A673 (cell line): ENCODE measurements at regions not wholly inside any gene's neighbourhood (a gene's known extent, or its start where the extent isn't known, plus 50 kb on each side); places are given as distances from the start of the nearest gene placed in this dataset.
A peak's percentile ranks its signal among the peaks of the same experiment; 100 is the strongest.

Experiments used
- BruUV-seq: library from RNA; stranded (reverse); fragments of 400-500 nt; replicated peaks from 2 replicates; lab custom pipeline; 2021; lab: Mats Ljungman, UMichigan
- CTCF ChIA-PET: fragments of 300-600 bp; sonication (Branson Sonifier 250); formaldehyde crosslinking; loops from one replicate; lab custom pipeline; 2022; ENCODE audit warnings: antibody characterized with exemption; lab: Charles Lee
- POLR2A ChIA-PET: fragments of 300-600 bp; sonication (Branson Sonifier 250); formaldehyde crosslinking; loops from one replicate; lab custom pipeline; 2022; ENCODE audit warnings: antibody characterized with exemption; ENCODE audit not compliant: low non-redundant PET; lab: Charles Lee
- DNase-seq: peaks from one replicate; pipeline ENCODE4 v3.0.0-alpha.2; 2015; ENCODE audit warnings: low spot score
- H3K27ac ChIP-seq: fragments of 200-600 bp; sonication (generic); 2 replicates; pipeline ENCODE4 v1.5.1; 2016; ENCODE audit warnings: mixed run types, low read depth, mild to moderate bottlenecking, mixed read lengths, antibody characterized with exemption, low read length; ENCODE audit not compliant: poor library complexity, severe bottlenecking
- H3K27me3 ChIP-seq: fragments of 200-600 bp; sonication (generic); replicated peaks from 2 replicates; pipeline ENCODE4 v1.6.1; 2017; ENCODE audit warnings: mixed run types, low read depth, mild to moderate bottlenecking, mixed read lengths, antibody characterized with exemption, low read length; ENCODE audit not compliant: insufficient read depth, poor library complexity
- H3K36me3 ChIP-seq: fragments of 200-600 bp; sonication (generic); 2 replicates; pipeline ENCODE4 v1.6.1; 2016; ENCODE audit warnings: mixed run types, mild to moderate bottlenecking, mixed read lengths, antibody characterized with exemption, low read length; ENCODE audit not compliant: insufficient read depth, poor library complexity, severe bottlenecking
- H3K4me1 ChIP-seq: fragments of 200-600 bp; sonication (generic); 2 replicates; pipeline ENCODE4 v1.6.1; 2017; ENCODE audit warnings: mixed run types, mild to moderate bottlenecking, mixed read lengths, antibody characterized with exemption, low read length; ENCODE audit not compliant: insufficient read depth, poor library complexity, severe bottlenecking
- H3K4me3 ChIP-seq: fragments of 200-600 bp; sonication (generic); 2 replicates; pipeline ENCODE4 v1.5.1; 2016; ENCODE audit warnings: low read depth, mixed run types, mild to moderate bottlenecking, mixed read lengths, low read length; ENCODE audit not compliant: poor library complexity, severe bottlenecking
- H3K9me3 ChIP-seq: fragments of 200-600 bp; sonication (generic); 2 replicates; pipeline ENCODE4 v1.6.1; 2016; ENCODE audit warnings: mixed run types, low read depth, mild to moderate bottlenecking, mixed read lengths, antibody characterized with exemption, low read length; ENCODE audit not compliant: poor library complexity, severe bottlenecking
- EZH2 ChIP-seq: fragments of 200-600 bp; sonication (generic); IDR thresholded peaks from 2 replicates; pipeline ENCODE4 v1.6.1; 2017; ENCODE audit warnings: borderline replicate concordance, low read depth, mild to moderate bottlenecking, mixed read lengths, antibody characterized with exemption, low read length; ENCODE audit not compliant: poor library complexity, severe bottlenecking
- intact Hi-C: fragments of 100-400 bp; cut with micrococcal nuclease; formaldehyde crosslinking; loops from one replicate; pipeline ENCODE4 v1.10.0; 2022; ENCODE audit not compliant: unreplicated experiment
- TF ChIP-seq, protein P1 (sequence below): fragments of 300-800, 200-600 bp; sonication (generic); conservative IDR thresholded peaks from 2 replicates; pipeline ENCODE4 v1.5.1; 2017; ENCODE audit warnings: low read depth, mild to moderate bottlenecking, antibody characterized with exemption, low read length, moderate library complexity, mixed read lengths

DNA sequence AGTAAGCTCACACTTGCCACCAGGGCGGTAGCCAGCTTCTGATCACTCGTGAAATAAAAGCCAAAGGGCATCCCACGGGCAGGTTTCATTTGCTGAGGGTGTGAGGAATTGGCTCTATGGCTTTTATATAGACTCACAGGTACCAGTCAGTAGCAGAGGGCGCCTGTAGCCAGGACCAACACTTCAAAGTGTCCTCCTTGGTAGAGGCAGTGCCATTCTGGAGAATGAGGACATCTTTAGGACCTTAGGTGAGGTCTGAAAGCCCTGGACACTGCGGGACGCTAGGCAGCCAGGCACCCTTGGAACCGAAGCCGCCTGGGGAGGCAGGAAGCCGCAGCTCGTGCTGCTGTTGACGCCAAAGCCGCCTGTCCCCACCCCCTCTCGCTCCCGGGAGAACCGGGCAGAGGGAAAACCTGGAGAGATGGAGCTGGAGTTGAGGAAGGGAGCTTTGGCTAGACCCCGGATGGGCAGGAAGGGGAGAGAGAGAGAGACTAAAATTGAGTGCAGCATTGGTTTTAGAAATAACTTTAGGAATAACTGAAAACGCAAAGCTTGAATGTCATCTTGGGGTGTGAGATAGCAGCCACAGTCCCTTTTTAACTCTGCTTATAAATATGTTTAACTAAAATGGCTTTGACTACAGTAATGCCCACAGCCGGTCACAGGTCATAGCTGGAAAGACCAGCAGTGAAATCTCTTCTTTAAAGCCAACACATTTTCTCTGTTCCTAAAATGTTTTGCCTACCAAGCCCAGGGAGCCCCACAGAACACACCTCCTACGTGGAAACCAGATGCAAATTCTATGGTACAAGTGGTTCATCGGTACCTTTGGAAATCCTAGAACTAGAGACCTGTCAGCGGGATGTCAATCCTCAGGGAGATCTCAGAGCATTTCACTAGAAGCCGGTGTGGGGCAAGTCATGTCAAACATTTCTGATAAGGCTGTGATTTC is 128.5 kb upstream of the CDYL start:
- Histone ChIP-seq H3K27ac (no peak overlapping the region), H3K9me3 (peaks cover 8% of the 10 kb centered on the region), H3K4me1 (peaks cover 5% of the 10 kb centered on the region), H3K36me3 (no peaks in the 10 kb centered on the region), H3K27me3 (no peaks in the 10 kb centered on the region), H3K4me3 (peak overlapping the region; percentile 12)
- BruUV-seq, result no TSS peak
- POLR2A ChIA-PET, result no interaction called here
- intact Hi-C loops, result loop anchor here (5.0 kb wide), 1 partner anchor 130 kb away; the partner anchor contains the start of gene CDYL
- no peak for TF ChIP-seq EZH2
- TF ChIP-seq, protein P1, sequence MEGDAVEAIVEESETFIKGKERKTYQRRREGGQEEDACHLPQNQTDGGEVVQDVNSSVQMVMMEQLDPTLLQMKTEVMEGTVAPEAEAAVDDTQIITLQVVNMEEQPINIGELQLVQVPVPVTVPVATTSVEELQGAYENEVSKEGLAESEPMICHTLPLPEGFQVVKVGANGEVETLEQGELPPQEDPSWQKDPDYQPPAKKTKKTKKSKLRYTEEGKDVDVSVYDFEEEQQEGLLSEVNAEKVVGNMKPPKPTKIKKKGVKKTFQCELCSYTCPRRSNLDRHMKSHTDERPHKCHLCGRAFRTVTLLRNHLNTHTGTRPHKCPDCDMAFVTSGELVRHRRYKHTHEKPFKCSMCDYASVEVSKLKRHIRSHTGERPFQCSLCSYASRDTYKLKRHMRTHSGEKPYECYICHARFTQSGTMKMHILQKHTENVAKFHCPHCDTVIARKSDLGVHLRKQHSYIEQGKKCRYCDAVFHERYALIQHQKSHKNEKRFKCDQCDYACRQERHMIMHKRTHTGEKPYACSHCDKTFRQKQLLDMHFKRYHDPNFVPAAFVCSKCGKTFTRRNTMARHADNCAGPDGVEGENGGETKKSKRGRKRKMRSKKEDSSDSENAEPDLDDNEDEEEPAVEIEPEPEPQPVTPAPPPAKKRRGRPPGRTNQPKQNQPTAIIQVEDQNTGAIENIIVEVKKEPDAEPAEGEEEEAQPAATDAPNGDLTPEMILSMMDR, result no peak
- CTCF ChIA-PET, result no interaction called here
- peak; percentile 89 for DNase-seq

DNA sequence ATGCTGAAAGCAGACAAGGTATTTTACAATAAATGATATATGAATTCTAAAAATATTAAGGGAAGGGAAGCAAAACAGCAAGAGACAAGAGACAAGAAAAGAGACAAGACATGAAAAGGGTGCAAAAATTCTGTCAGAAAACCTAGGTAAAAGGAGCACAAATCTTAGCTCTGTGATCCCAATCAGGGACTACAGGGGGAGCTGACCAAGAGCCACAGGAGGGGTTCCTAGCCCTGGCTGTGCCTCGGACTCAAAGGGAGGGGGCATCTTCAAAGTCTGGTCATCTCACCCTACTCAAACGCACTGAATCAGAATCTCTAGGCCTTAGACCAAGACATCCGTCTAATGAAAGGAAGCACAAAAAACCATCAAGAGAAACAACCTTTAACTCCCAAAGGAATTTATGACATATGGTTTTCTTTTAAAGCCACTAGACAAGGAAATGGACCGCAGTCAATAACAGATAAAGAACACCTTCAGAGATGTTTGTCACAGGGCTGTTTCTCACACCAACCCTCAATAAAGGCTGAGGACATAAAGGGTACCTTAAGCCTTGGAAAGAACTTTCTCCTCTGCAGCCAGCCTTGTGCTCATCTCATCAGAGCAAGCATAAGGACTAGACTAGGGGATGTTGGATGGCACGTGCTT is 130.4 kb upstream of the CDYL start:
- CTCF ChIA-PET, result interaction anchor here (1.0 kb wide), 1 partner anchor 116 kb away, joined by 3 read pairs; no protein-coding TSS in a partner anchor
- Histone ChIP-seq H3K4me1 (peaks cover 5% of the 10 kb centered on the region), H3K9me3 (no peaks in the 10 kb centered on the region), H3K27me3 (no peaks in the 10 kb centered on the region), H3K27ac (no peak overlapping the region), H3K36me3 (no peaks in the 10 kb centered on the region), H3K4me3 (no peak overlapping the region)
- POLR2A ChIA-PET, result no interaction called here
- DNase-seq, result no peak
- intact Hi-C loops, result loop anchor here (5.0 kb wide), 1 partner anchor 131 kb away; the partner anchor contains the start of gene CDYL
- no TSS peak for BruUV-seq
- TF ChIP-seq, protein P1, result no peak
- TF ChIP-seq EZH2, result no peak

DNA sequence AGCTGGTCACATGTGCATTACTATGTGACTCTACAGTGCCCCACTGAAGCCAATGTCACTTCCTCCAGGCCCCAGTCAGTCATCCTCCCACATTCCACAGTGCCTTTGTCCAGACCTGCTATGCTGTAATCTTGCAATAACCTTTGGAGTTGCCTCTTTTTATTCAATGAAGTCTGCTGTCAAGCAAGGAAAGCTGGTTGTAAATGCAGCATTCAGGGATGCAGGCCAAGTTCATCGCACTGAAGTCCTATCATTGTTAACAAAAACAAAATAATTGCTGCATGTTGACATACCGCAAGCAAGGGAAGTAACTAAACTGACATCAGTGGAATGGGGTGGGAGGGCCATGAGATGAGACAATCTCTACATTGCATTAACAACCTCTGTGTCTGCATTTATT is 131.2 kb upstream of the CDYL start:
- Histone ChIP-seq H3K9me3 (no peaks in the 10 kb centered on the region), H3K27me3 (no peaks in the 10 kb centered on the region), H3K27ac (no peak overlapping the region), H3K36me3 (no peaks in the 10 kb centered on the region), H3K4me3 (no peak overlapping the region), H3K4me1 (peaks cover 5% of the 10 kb centered on the region)
- intact Hi-C loops, result loop anchor here (5.0 kb wide), 1 partner anchor 132 kb away; the partner anchor contains the start of gene CDYL
- no peak for DNase-seq
- TF ChIP-seq, protein P1, result no peak
- no peak for TF ChIP-seq EZH2
- POLR2A ChIA-PET, result no interaction called here
- CTCF ChIA-PET, result no interaction called here
- BruUV-seq, result no TSS peak
